ENCODE measurements at regions not wholly inside any gene's neighbourhood (a gene's known extent, or its start where the extent isn't known, plus 50 kb on each side); places are given as distances from the start of the nearest gene placed in this dataset.
A peak's percentile ranks its signal among the peaks of the same experiment; 100 is the strongest.

GRCh38 chr22:20646906-20647305 lies 127.0 kb upstream of the SERPIND1 start:
- no peaks in the 10 kb centered on the region for H3K9me3 Mint-ChIP-seq (ENCODE audit: unreplicated experiment)
- H3K36me3 Mint-ChIP-seq (ENCODE audit: unreplicated experiment): no peaks in the 10 kb centered on the region
- H3K27me3 Mint-ChIP-seq (ENCODE audit: unreplicated experiment): peaks cover 19% of the 10 kb centered on the region
- no peak overlapping the region for H3K4me3 Mint-ChIP-seq (ENCODE audit: unreplicated experiment)
- H3K4me1 Mint-ChIP-seq (ENCODE audit: unreplicated experiment): no peaks in the 10 kb centered on the region
- peak; percentile 68 for DNase-seq (ENCODE audit: extremely low spot score, unreplicated experiment)
- no peak for TF ChIP-seq CTCF (IDR thresholded peaks at IDR 0.05)
- no peak overlapping the region for H3K27ac Mint-ChIP-seq (ENCODE audit: unreplicated experiment)

GRCh38 chr22:20647586-20648305 lies 126.2 kb upstream of the SERPIND1 start:
- Mint-ChIP-seq H3K27me3 (ENCODE audit: unreplicated experiment) (peaks cover 13% of the 10 kb centered on the region), H3K9me3 (ENCODE audit: unreplicated experiment) (no peaks in the 10 kb centered on the region), H3K27ac (ENCODE audit: unreplicated experiment) (no peak overlapping the region), H3K4me1 (ENCODE audit: unreplicated experiment) (no peaks in the 10 kb centered on the region), H3K36me3 (ENCODE audit: unreplicated experiment) (no peaks in the 10 kb centered on the region), H3K4me3 (ENCODE audit: unreplicated experiment) (no peak overlapping the region)
- peak; percentile 60 for DNase-seq (ENCODE audit: extremely low spot score, unreplicated experiment)
- TF ChIP-seq CTCF (IDR thresholded peaks at IDR 0.05): no peak

GRCh38 chr22:20648306-20648903 lies 125.5 kb upstream of the SERPIND1 start:
- no peak for DNase-seq (ENCODE audit: extremely low spot score, unreplicated experiment)
- H3K4me3 Mint-ChIP-seq (ENCODE audit: unreplicated experiment): no peak overlapping the region
- no peaks in the 10 kb centered on the region for H3K4me1 Mint-ChIP-seq (ENCODE audit: unreplicated experiment)
- no peaks in the 10 kb centered on the region for H3K36me3 Mint-ChIP-seq (ENCODE audit: unreplicated experiment)
- peaks cover 12% of the 10 kb centered on the region for H3K27me3 Mint-ChIP-seq (ENCODE audit: unreplicated experiment)
- H3K9me3 Mint-ChIP-seq (ENCODE audit: unreplicated experiment): no peaks in the 10 kb centered on the region
- H3K27ac Mint-ChIP-seq (ENCODE audit: unreplicated experiment): no peak overlapping the region
- no peak for TF ChIP-seq CTCF (IDR thresholded peaks at IDR 0.05)

GRCh38 chr22:20650294-20651207 lies 123.4 kb upstream of the SERPIND1 start:
- DNase-seq (ENCODE audit: extremely low spot score, unreplicated experiment): peak; percentile 68
- Mint-ChIP-seq H3K4me1 (ENCODE audit: unreplicated experiment) (no peaks in the 10 kb centered on the region), H3K27ac (ENCODE audit: unreplicated experiment) (no peak overlapping the region), H3K9me3 (ENCODE audit: unreplicated experiment) (no peaks in the 10 kb centered on the region), H3K4me3 (ENCODE audit: unreplicated experiment) (no peak overlapping the region), H3K36me3 (ENCODE audit: unreplicated experiment) (no peaks in the 10 kb centered on the region), H3K27me3 (ENCODE audit: unreplicated experiment) (peaks cover 2% of the 10 kb centered on the region)
- TF ChIP-seq CTCF (IDR thresholded peaks at IDR 0.05): no peak

GRCh38 chr22:20651286-20651685 lies 122.6 kb upstream of the SERPIND1 start:
- no peaks in the 10 kb centered on the region for H3K4me1 Mint-ChIP-seq (ENCODE audit: unreplicated experiment)
- DNase-seq (ENCODE audit: extremely low spot score, unreplicated experiment): peak; percentile 19
- H3K4me3 Mint-ChIP-seq (ENCODE audit: unreplicated experiment): no peak overlapping the region
- TF ChIP-seq CTCF (IDR thresholded peaks at IDR 0.05): no peak
- no peaks in the 10 kb centered on the region for H3K36me3 Mint-ChIP-seq (ENCODE audit: unreplicated experiment)
- no peak overlapping the region for H3K27ac Mint-ChIP-seq (ENCODE audit: unreplicated experiment)
- H3K9me3 Mint-ChIP-seq (ENCODE audit: unreplicated experiment): no peaks in the 10 kb centered on the region
- peaks cover 2% of the 10 kb centered on the region for H3K27me3 Mint-ChIP-seq (ENCODE audit: unreplicated experiment)
